ENCODE measurements at regions not wholly inside any gene's neighbourhood (a gene's known extent, or its start where the extent isn't known, plus 50 kb on each side); places are given as distances from the start of the nearest gene placed in this dataset.

- TF ChIP-seq, protein P1, sequence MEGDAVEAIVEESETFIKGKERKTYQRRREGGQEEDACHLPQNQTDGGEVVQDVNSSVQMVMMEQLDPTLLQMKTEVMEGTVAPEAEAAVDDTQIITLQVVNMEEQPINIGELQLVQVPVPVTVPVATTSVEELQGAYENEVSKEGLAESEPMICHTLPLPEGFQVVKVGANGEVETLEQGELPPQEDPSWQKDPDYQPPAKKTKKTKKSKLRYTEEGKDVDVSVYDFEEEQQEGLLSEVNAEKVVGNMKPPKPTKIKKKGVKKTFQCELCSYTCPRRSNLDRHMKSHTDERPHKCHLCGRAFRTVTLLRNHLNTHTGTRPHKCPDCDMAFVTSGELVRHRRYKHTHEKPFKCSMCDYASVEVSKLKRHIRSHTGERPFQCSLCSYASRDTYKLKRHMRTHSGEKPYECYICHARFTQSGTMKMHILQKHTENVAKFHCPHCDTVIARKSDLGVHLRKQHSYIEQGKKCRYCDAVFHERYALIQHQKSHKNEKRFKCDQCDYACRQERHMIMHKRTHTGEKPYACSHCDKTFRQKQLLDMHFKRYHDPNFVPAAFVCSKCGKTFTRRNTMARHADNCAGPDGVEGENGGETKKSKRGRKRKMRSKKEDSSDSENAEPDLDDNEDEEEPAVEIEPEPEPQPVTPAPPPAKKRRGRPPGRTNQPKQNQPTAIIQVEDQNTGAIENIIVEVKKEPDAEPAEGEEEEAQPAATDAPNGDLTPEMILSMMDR (conservative IDR thresholded peaks at IDR 0.05; ENCODE audit: low read length): no peak
- no peak for TF ChIP-seq EZH2phosphoT487 (IDR thresholded peaks at IDR 0.05; ENCODE audit: borderline replicate concordance, low read depth, low read length)
These were observed 318.9 kb upstream of the IL12A start for GRCh38 chr3:159669766-159670165.

All from OCI-LY7 (cell line).